Neuronal stem cell (in vitro differentiated cells): ENCODE measurements at regions not wholly inside any gene's neighbourhood (a gene's known extent, or its start where the extent isn't known, plus 50 kb on each side); places are given as distances from the start of the nearest gene placed in this dataset.
"Not testable (repeated sequence)": the region's sequence is repeated elsewhere in the genome, so short reads cannot be mapped to it uniquely, and the experiment has no call there.

ENCODE experiments used
- DNase-seq: peaks from one replicate; pipeline ENCODE4 v3.0.0-alpha.2; 2013; ENCODE audit warnings: low spot score
- H2AFZ ChIP-seq: one replicate; pipeline ENCODE4 v1.6.1; 2013; ENCODE audit warnings: mild to moderate bottlenecking, low read length, inconsistent platforms
- H2AK5ac ChIP-seq: 2 replicates; pipeline ENCODE4 v1.6.1; 2013; ENCODE audit warnings: low read depth, mild to moderate bottlenecking, inconsistent platforms, low read length, moderate library complexity, mixed read lengths
- H2BK120ac ChIP-seq: 2 replicates; pipeline ENCODE4 v1.6.1; 2013; ENCODE audit warnings: low read depth, mild to moderate bottlenecking, inconsistent platforms, low read length, moderate library complexity, mixed read lengths
- H2BK12ac ChIP-seq: one replicate; pipeline ENCODE4 v1.6.1; 2013; ENCODE audit warnings: low read length, inconsistent platforms
- H2BK15ac ChIP-seq: 2 replicates; pipeline ENCODE4 v1.6.1; 2013; ENCODE audit warnings: mild to moderate bottlenecking, low read length, inconsistent platforms, mixed read lengths
- H2BK5ac ChIP-seq: one replicate; pipeline ENCODE4 v1.6.1; 2013; ENCODE audit warnings: inconsistent platforms, mild to moderate bottlenecking, low read length, moderate library complexity
- H3K14ac ChIP-seq: one replicate; pipeline ENCODE4 v1.6.1; 2013; ENCODE audit warnings: low read length, inconsistent platforms
- H3K18ac ChIP-seq: 2 replicates; pipeline ENCODE4 v1.6.1; 2013; ENCODE audit warnings: low read length, inconsistent platforms
- H3K23ac ChIP-seq: 2 replicates; pipeline ENCODE4 v1.6.1; 2013; ENCODE audit warnings: low read depth, mild to moderate bottlenecking, mixed read lengths, low read length, inconsistent platforms; ENCODE audit not compliant: poor library complexity
- H3K27ac ChIP-seq: replicated peaks from 3 replicates; pipeline ENCODE4 v1.5.1; 2013; ENCODE audit warnings: low read length, inconsistent platforms
- H3K27me3 ChIP-seq, 3 experiments: 2 replicates each; pipeline ENCODE4 v1.6.1; 2013; ENCODE audit warnings: low read length in 3 of 3, mild to moderate bottlenecking in 2 of 3, inconsistent platforms in 1 of 3, low read depth in 1 of 3, mixed read lengths in 1 of 3, moderate library complexity in 1 of 3; ENCODE audit not compliant: control insufficient read depth in 3 of 3, insufficient read depth in 3 of 3
- H3K36me3 ChIP-seq, 2 donors: replicated peaks in 1 of 2; 2 replicates each; pipeline ENCODE4 v1.6.1; 2013; ENCODE audit warnings: low read length in 2 of 2; ENCODE audit not compliant: control insufficient read depth in 2 of 2, insufficient read depth in 2 of 2
- H3K4ac ChIP-seq: 2 replicates; pipeline ENCODE4 v1.6.1; 2013; ENCODE audit warnings: inconsistent platforms, mild to moderate bottlenecking, low read length, moderate library complexity
- H3K4me1 ChIP-seq, 2 donors: 1 replicate in 1 of 2; 2 replicates in 1 of 2; pipeline ENCODE4 v1.6.1; 2013; ENCODE audit warnings: low read length in 2 of 2, low read depth in 1 of 2; ENCODE audit not compliant: control insufficient read depth in 2 of 2, insufficient read depth in 1 of 2
- H3K4me2 ChIP-seq: one replicate; pipeline ENCODE4 v1.6.1; 2013; ENCODE audit warnings: mild to moderate bottlenecking, low read length, inconsistent platforms; ENCODE audit not compliant: insufficient read depth, poor library complexity, severe bottlenecking
- H3K4me3 ChIP-seq, 2 donors: 2 replicates each; pipeline ENCODE4 v1.5.1; 2013; ENCODE audit warnings: low read length in 2 of 2, mild to moderate bottlenecking in 2 of 2, inconsistent platforms in 1 of 2, moderate library complexity in 1 of 2
- H3K79me1 ChIP-seq: one replicate; pipeline ENCODE4 v1.6.1; 2013; ENCODE audit warnings: low read depth, mild to moderate bottlenecking, inconsistent platforms, low read length, moderate library complexity
- H3K9ac ChIP-seq: one replicate; pipeline ENCODE4 v1.6.1; 2013; ENCODE audit warnings: mild to moderate bottlenecking, low read depth, low read length, inconsistent platforms; ENCODE audit not compliant: poor library complexity
- H3K9me3 ChIP-seq, 2 donors: replicated peaks in 1 of 2; 2 replicates each; pipeline versions ENCODE3 to v1.6.1; 2013; ENCODE audit warnings: low read length in 2 of 2, mild to moderate bottlenecking in 2 of 2, inconsistent platforms in 1 of 2, low read depth in 1 of 2, mixed read lengths in 1 of 2, moderate library complexity in 1 of 2; ENCODE audit not compliant: control insufficient read depth in 2 of 2, insufficient read depth in 1 of 2
- H4K8ac ChIP-seq: one replicate; pipeline ENCODE4 v1.6.1; 2013; ENCODE audit warnings: low read depth, mild to moderate bottlenecking, inconsistent platforms, low read length, moderate library complexity
- H4K91ac ChIP-seq: one replicate; pipeline ENCODE4 v1.6.1; 2013; ENCODE audit warnings: low read length, low read depth, mild to moderate bottlenecking, inconsistent platforms; ENCODE audit not compliant: poor library complexity
- WGBS, 2 donors: extraction: QIAGEN DNeasy Blood & Tissue Kit; methylation state at CpG; one replicate each; pipeline ENCODE4 v1.1.7; 2013; ENCODE audit warnings: missing lambda C conversion rate in 2 of 2, mixed read lengths in 1 of 2; ENCODE audit not compliant: insufficient read length in 2 of 2, insufficient replicate concordance in 1 of 2; ENCODE audit errors: extremely low coverage in 2 of 2; 5-methylcytosine and 5-hydroxymethylcytosine counted together

- not testable (repeated sequence) for H3K27ac ChIP-seq, H3K9me3 ChIP-seq, H2BK12ac ChIP-seq, H3K14ac ChIP-seq, H2BK15ac ChIP-seq, H2BK120ac ChIP-seq, H2AK5ac ChIP-seq, H3K9ac ChIP-seq, H3K27me3 ChIP-seq, H3K23ac ChIP-seq, DNase-seq, H3K4me3 ChIP-seq, H3K36me3 ChIP-seq, H3K79me1 ChIP-seq, H3K4ac ChIP-seq, H3K4me1 ChIP-seq, H3K4me2 ChIP-seq, H2BK5ac ChIP-seq, H4K8ac ChIP-seq, H3K18ac ChIP-seq, H2AFZ ChIP-seq, H4K91ac ChIP-seq
- 100% methylated on average over 1 of the region's 9 CpGs; no CpG with 5 or more reads in 1 of the 2 donors for WGBS, 2 donors
These were observed 155.2 kb downstream of the ZNF281 start for GRCh38 chr1:200254602-200255001.

- no peak overlapping the region for H2BK5ac ChIP-seq
- no peak overlapping the region for H3K4me2 ChIP-seq
- H2AK5ac ChIP-seq: no peak overlapping the region
- H4K91ac ChIP-seq: no peak overlapping the region
- no peaks in the 10 kb centered on the region for H3K27me3 ChIP-seq
- no peaks in the 10 kb centered on the region for H3K9me3 ChIP-seq
- no peak overlapping the region for H3K27ac ChIP-seq
- no peak overlapping the region for H2BK15ac ChIP-seq
- H2BK120ac ChIP-seq: no peak overlapping the region
- H4K8ac ChIP-seq: no peak overlapping the region
- no peak overlapping the region for H2BK12ac ChIP-seq
- H3K23ac ChIP-seq: no peak overlapping the region
- no peak overlapping the region for H3K4me3 ChIP-seq
- DNase-seq: no peak
- H3K14ac ChIP-seq: no peak overlapping the region
- H3K9ac ChIP-seq: no peak overlapping the region
- H3K79me1 ChIP-seq: no peaks in the 10 kb centered on the region
- H3K4ac ChIP-seq: no peak overlapping the region
- WGBS, 2 donors: no CpG with 5 or more reads among the region's 7 CpGs
- H2AFZ ChIP-seq: peak overlapping the region; percentile 48
- H3K36me3 ChIP-seq: no peaks in the 10 kb centered on the region
- H3K4me1 ChIP-seq: no peaks in the 10 kb centered on the region
- H3K18ac ChIP-seq: no peak overlapping the region
These were observed 155.9 kb downstream of the ZNF281 start for GRCh38 chr1:200253774-200254495.

- Histone ChIP-seq H4K8ac (no peak overlapping the region), H2BK15ac (no peak overlapping the region), H3K27ac (no peak overlapping the region), H3K4ac (no peak overlapping the region), H3K9ac (no peak overlapping the region), H3K4me2 (no peak overlapping the region), H3K27me3 (no peaks in the 10 kb centered on the region), H2BK5ac (no peak overlapping the region), H4K91ac (no peak overlapping the region), H3K14ac (no peak overlapping the region), H2BK120ac (no peak overlapping the region), H3K4me3 (no peak overlapping the region), H3K4me1 (no peaks in the 10 kb centered on the region), H3K18ac (no peak overlapping the region), H3K36me3 (no peaks in the 10 kb centered on the region), H3K9me3 (no peaks in the 10 kb centered on the region), H2BK12ac (no peak overlapping the region), H3K23ac (no peak overlapping the region), H2AFZ (no peak overlapping the region), H3K79me1 (no peaks in the 10 kb centered on the region), H2AK5ac (no peak overlapping the region)
- WGBS, 2 donors: no CpG with 5 or more reads among the region's 5 CpGs
- DNase-seq: no peak
These were observed 157.3 kb downstream of the ZNF281 start for GRCh38 chr1:200252531-200252930.

GRCh38 chr1:200250469-200250868, 159.4 kb downstream of the ZNF281 start:
- no peaks in the 10 kb centered on the region for H3K36me3 ChIP-seq
- no peak overlapping the region for H3K4me3 ChIP-seq
- no peak overlapping the region for H4K8ac ChIP-seq
- no peaks in the 10 kb centered on the region for H3K27me3 ChIP-seq
- WGBS, 2 donors: no CpG with 5 or more reads among the region's 5 CpGs
- H2BK15ac ChIP-seq: no peak overlapping the region
- no peak overlapping the region for H4K91ac ChIP-seq
- H3K4ac ChIP-seq: no peak overlapping the region
- no peaks in the 10 kb centered on the region for H3K4me1 ChIP-seq
- peak overlapping the region; percentile 17 for H2AFZ ChIP-seq
- DNase-seq: no peak
- H3K27ac ChIP-seq: no peak overlapping the region
- H2BK5ac ChIP-seq: no peak overlapping the region
- H3K9me3 ChIP-seq: no peaks in the 10 kb centered on the region
- H3K9ac ChIP-seq: no peak overlapping the region
- H3K18ac ChIP-seq: no peak overlapping the region
- H3K79me1 ChIP-seq: no peaks in the 10 kb centered on the region
- H2BK120ac ChIP-seq: no peak overlapping the region
- no peak overlapping the region for H3K14ac ChIP-seq
- no peak overlapping the region for H3K4me2 ChIP-seq
- H3K23ac ChIP-seq: no peak overlapping the region
- H2AK5ac ChIP-seq: no peak overlapping the region
- no peak overlapping the region for H2BK12ac ChIP-seq
